AG08396 (cell line): ENCODE measurements at regions not wholly inside any gene's neighbourhood (a gene's known extent, or its start where the extent isn't known, plus 50 kb on each side); places are given as distances from the start of the nearest gene placed in this dataset.
"Not testable (repeated sequence)": the region's sequence is repeated elsewhere in the genome, so short reads cannot be mapped to it uniquely, and the experiment has no call there.

ENCODE experiments used
- DNase-seq: peaks from one replicate; pipeline ENCODE4 v3.0.0; 2012; ENCODE audit warnings: low spot score, mixed read lengths

- no peak for DNase-seq
Observed at GRCh38 chr5:53160895-53161294, 51.3 kb upstream of the MOCS2 start.

GRCh38 chr5:53161876-53162275 lies 52.3 kb upstream of the MOCS2 start:
- peak; percentile 13 for DNase-seq

- DNase-seq, result no peak
Observed at GRCh38 chr5:53164478-53165165, 55.1 kb upstream of the MOCS2 start.

GRCh38 chr5:53165431-53166182 lies 56.0 kb upstream of the MOCS2 start:
- no peak for DNase-seq

- no peak for DNase-seq
Observed at GRCh38 chr5:53166183-53166495, 56.6 kb upstream of the MOCS2 start.

GRCh38 chr5:53167836-53168235 lies 58.3 kb upstream of the MOCS2 start:
- DNase-seq, result peak; percentile 29

- no peak for DNase-seq
Observed at GRCh38 chr5:53169933-53170332, 60.4 kb upstream of the MOCS2 start.

GRCh38 chr5:53170746-53171349 lies 61.3 kb upstream of the MOCS2 start:
- DNase-seq, result peak; percentile 32

GRCh38 chr5:53172073-53172472 lies 62.5 kb upstream of the MOCS2 start:
- not testable (repeated sequence) for DNase-seq

- no peak for DNase-seq
Observed at GRCh38 chr5:53172630-53173029, 63.1 kb upstream of the MOCS2 start.

GRCh38 chr5:53173083-53173482 lies 63.5 kb upstream of the MOCS2 start:
- peak; percentile 17 for DNase-seq

GRCh38 chr5:53178830-53179229 lies 69.3 kb upstream of the MOCS2 start:
- no peak for DNase-seq

- DNase-seq, result no peak
Observed at GRCh38 chr5:53179691-53180090, 70.1 kb upstream of the MOCS2 start.

GRCh38 chr5:53180538-53180937 lies 71.0 kb upstream of the MOCS2 start:
- no peak for DNase-seq

GRCh38 chr5:53180991-53181390 lies 71.4 kb upstream of the MOCS2 start:
- DNase-seq, result no peak

- DNase-seq, result no peak
Observed at GRCh38 chr5:53183880-53184279, 74.3 kb upstream of the MOCS2 start.

GRCh38 chr5:53191548-53192165 lies 82.1 kb upstream of the MOCS2 start:
- no peak for DNase-seq

- DNase-seq, result peak; percentile 9
Observed at GRCh38 chr5:53194086-53194485, 84.5 kb upstream of the MOCS2 start.

- no peak for DNase-seq
Observed at GRCh38 chr5:53199882-53200281, 90.3 kb upstream of the MOCS2 start.

- DNase-seq, result no peak
Observed at GRCh38 chr5:53200306-53200705, 90.7 kb upstream of the MOCS2 start.

- no peak for DNase-seq
Observed at GRCh38 chr5:53201746-53202145, 92.2 kb upstream of the MOCS2 start.

GRCh38 chr5:53206562-53206961 lies 97.0 kb upstream of the MOCS2 start:
- DNase-seq, result no peak

- DNase-seq, result no peak
Observed at GRCh38 chr5:53211799-53212198, 102.2 kb upstream of the MOCS2 start.
